HepG2 (cell line): ENCODE measurements at regions not wholly inside any gene's neighbourhood (a gene's known extent, or its start where the extent isn't known, plus 50 kb on each side); places are given as distances from the start of the nearest gene placed in this dataset.

Experiments
- ATAC-seq: fragments of 200-7000 bp; cut with Tn5 transposase; 3 replicates; pipeline ENCODE4 v1.9.1; 2020; ENCODE audit warnings: mild to moderate bottlenecking, moderate library complexity
- BruUV-seq: library from RNA; stranded (reverse); fragments of 400-500 nt; replicated peaks from 2 replicates; lab custom pipeline; 2021; lab: Mats Ljungman, UMichigan
- CTCF ChIA-PET: fragments of 300-600 bp; formaldehyde crosslinking; extraction: SDS; loops from one replicate; lab custom pipeline; 2021; ENCODE audit warnings: low total read pairs, inconsistent platforms, low intra/inter-chr PET ratio; lab: Yijun Ruan, JAX
- POLR2A ChIA-PET: fragments of 350-600 bp; sonication (Branson Sonifier 250); formaldehyde crosslinking; loops from one replicate; lab custom pipeline; 2020; ENCODE audit warnings: antibody characterized with exemption, inconsistent platforms; lab: Yijun Ruan, JAX
- DNase-seq: peaks from one replicate; pipeline ENCODE4 v3.0.0-alpha.2; 2015; ENCODE audit warnings: low spot score
- FAIRE-seq: peaks from 3 replicates; lab custom pipeline; 2011; peaks lifted over from hg19 to GRCh38; lab: Jason Lieb, UNC
- H2AFZ ChIP-seq: one replicate; pipeline ENCODE4 v1.6.1; 2011; ENCODE audit warnings: low read length, inconsistent platforms
- H3K27ac ChIP-seq: fragments of 300-600 bp; 3 replicates; pipeline ENCODE4 v1.8.0; 2011; ENCODE audit warnings: mixed run types, mild to moderate bottlenecking, mixed read lengths, low read length, inconsistent platforms; ENCODE audit not compliant: insufficient read depth; ENCODE audit errors: extremely low read length
- H3K27me3 ChIP-seq, 2 experiments: fragments of 200-600 bp in 1 of 2; 2 replicates in 1 of 2; 3 replicates in 1 of 2; pipeline versions ENCODE4 v1.6.0 to v1.8.0; 2011; ENCODE audit warnings: low read length in 2 of 2, mild to moderate bottlenecking in 2 of 2, moderate library complexity in 2 of 2, inconsistent platforms in 1 of 2; ENCODE audit not compliant: insufficient read depth in 2 of 2, control insufficient read depth in 1 of 2
- H3K36me3 ChIP-seq, 2 experiments: fragments of 200-600 bp in 1 of 2; replicated peaks in 1 of 2; 2 replicates in 1 of 2; 3 replicates in 1 of 2; pipeline versions ENCODE4 v1.5.1 to v1.8.0; 2011; ENCODE audit warnings: low read length in 2 of 2, inconsistent platforms in 1 of 2; ENCODE audit not compliant: insufficient read depth in 2 of 2, control insufficient read depth in 1 of 2
- H3K4me1 ChIP-seq: 2 replicates; pipeline ENCODE4 v1.5.1; 2012; ENCODE audit warnings: low read length, inconsistent platforms; ENCODE audit not compliant: insufficient read depth
- H3K4me2 ChIP-seq: 2 replicates; pipeline ENCODE4 v1.6.0; 2011; ENCODE audit warnings: low read depth, low read length, inconsistent platforms
- H3K4me3 ChIP-seq, 3 experiments: fragments of 200-600 bp in 1 of 3; sonication (generic), shearing (Covaris generic) in 1 of 3; replicated peaks in 1 of 3; 2 replicates each; pipeline ENCODE4 v1.5.1; 2011 to 2016; ENCODE audit warnings: low read length in 3 of 3, inconsistent platforms in 2 of 3, low read depth in 2 of 3, mild to moderate bottlenecking in 2 of 3, control low read depth in 1 of 3, mixed read lengths in 1 of 3; ENCODE audit not compliant: insufficient read depth in 1 of 3
- H3K79me2 ChIP-seq: one replicate; pipeline ENCODE4 v1.6.1; 2011; ENCODE audit warnings: low read length, inconsistent platforms; ENCODE audit not compliant: insufficient read depth
- H3K9ac ChIP-seq: 2 replicates; pipeline ENCODE4 v1.6.0; 2011; ENCODE audit warnings: mild to moderate bottlenecking, low read depth, low read length, inconsistent platforms; ENCODE audit not compliant: insufficient read depth
- H3K9me3 ChIP-seq: 2 replicates; pipeline ENCODE4 v1.5.1; 2012; ENCODE audit warnings: mild to moderate bottlenecking, low read length
- H4K20me1 ChIP-seq: 2 replicates; pipeline ENCODE4 v1.6.0; 2011; ENCODE audit warnings: inconsistent platforms, mild to moderate bottlenecking, low read length, moderate library complexity; ENCODE audit not compliant: insufficient read depth
- KMT2B ChIP-seq: IDR thresholded peaks from 2 replicates; pipeline ENCODE4 v1.6.1; 2016; ENCODE audit warnings: missing genetic modification reagents, missing compliant biosample characterization
- NR2C2 ChIP-seq: sonication (generic); formaldehyde crosslinking; IDR thresholded peaks from 2 replicates; pipeline ENCODE4 v1.4.0; 2020; ENCODE audit warnings: missing genetic modification reagents, mild to moderate bottlenecking, moderate library complexity, borderline replicate concordance
- SETDB1 ChIP-seq: sonication (generic); formaldehyde crosslinking; IDR thresholded peaks from 2 replicates; pipeline ENCODE4 v1.5.1; 2020; ENCODE audit warnings: missing genetic modification reagents, mild to moderate bottlenecking, borderline replicate concordance
- SRSF4 ChIP-seq: fragments of 200-400 bp; formaldehyde crosslinking; IDR thresholded peaks from one replicate; pipeline ENCODE4 v1.6.1; 2018; ENCODE audit warnings: mild to moderate bottlenecking, low read depth, low read length, moderate library complexity; ENCODE audit not compliant: poor library complexity, severe bottlenecking
- ZFYVE20 ChIP-seq: sonication (generic); formaldehyde crosslinking; IDR thresholded peaks from 2 replicates; pipeline ENCODE4 v1.8.0; 2023; ENCODE audit warnings: low read depth, mild to moderate bottlenecking, moderate library complexity, missing genetic modification reagents, borderline replicate concordance
- ZMYM2 ChIP-seq: sonication (generic); formaldehyde crosslinking; IDR thresholded peaks from 2 replicates; pipeline ENCODE4 v1.8.0; 2022; ENCODE audit warnings: mild to moderate bottlenecking, missing genetic modification reagents
- ZNF207 ChIP-seq: fragments of 450-650 bp; IDR thresholded peaks from 2 replicates; pipeline ENCODE4 v1.6.1; 2016; ENCODE audit warnings: antibody characterized with exemption, borderline replicate concordance
- ZNF788 ChIP-seq: sonication (generic); formaldehyde crosslinking; IDR thresholded peaks from 2 replicates; pipeline ENCODE4 v1.5.0; 2020; ENCODE audit warnings: mild to moderate bottlenecking, missing genetic modification reagents, borderline replicate concordance
- WGBS: methylation state at CpG from one replicate; pipeline ENCODE4 v1.1.6; 2017; ENCODE audit warnings: low lambda C conversion rate; 5-methylcytosine and 5-hydroxymethylcytosine counted together
- in situ Hi-C: cut with HindIII; loops from 2 replicates; pipeline ENCODE4 v1.10.0; 2017; ENCODE audit warnings: low pct_unique_long_range_greater_than_20kb; ENCODE audit not compliant: extremely low pct_ligation_motif_present
- intact Hi-C: fragments of 100-400 bp; cut with micrococcal nuclease; formaldehyde crosslinking; loops from one replicate; pipeline ENCODE4 v1.10.0; 2022; ENCODE audit not compliant: unreplicated experiment
- TF ChIP-seq, protein P1 (sequence below): IDR thresholded peaks from 2 replicates; pipeline ENCODE4 v1.6.1; 2016
- TF ChIP-seq, protein P2 (sequence below): sonication (generic); formaldehyde crosslinking; IDR thresholded peaks from 2 replicates; pipeline ENCODE4 v1.9.0; 2022; ENCODE audit warnings: low read depth, missing genetic modification reagents

- Histone ChIP-seq H2AFZ (no peak overlapping the region), H3K27ac (no peak overlapping the region), H3K4me3 (no peak overlapping the region), H3K4me2 (no peak overlapping the region), H3K27me3 (no peaks in the 10 kb centered on the region), H3K79me2 (no peaks in the 10 kb centered on the region), H3K36me3 (no peaks in the 10 kb centered on the region), H4K20me1 (no peaks in the 10 kb centered on the region), H3K9me3 (no peaks in the 10 kb centered on the region), H3K9ac (no peak overlapping the region), H3K4me1 (no peaks in the 10 kb centered on the region)
- no peak for ATAC-seq
- ChIA-PET CTCF (no interaction called here), POLR2A (no interaction called here)
- intact Hi-C loops (no loop called here), in situ Hi-C loops (no loop called here)
- 0% methylated on average over 1 of the region's 1 CpG for WGBS
- BruUV-seq, result no TSS peak
- no peak for DNase-seq
- TF ChIP-seq ZMYM2 (CRISPR knock-in tag), result no peak
- TF ChIP-seq KMT2B (CRISPR knock-in tag), result no peak
- TF ChIP-seq ZNF788 (CRISPR knock-in tag), result no peak
- TF ChIP-seq, protein P1, sequence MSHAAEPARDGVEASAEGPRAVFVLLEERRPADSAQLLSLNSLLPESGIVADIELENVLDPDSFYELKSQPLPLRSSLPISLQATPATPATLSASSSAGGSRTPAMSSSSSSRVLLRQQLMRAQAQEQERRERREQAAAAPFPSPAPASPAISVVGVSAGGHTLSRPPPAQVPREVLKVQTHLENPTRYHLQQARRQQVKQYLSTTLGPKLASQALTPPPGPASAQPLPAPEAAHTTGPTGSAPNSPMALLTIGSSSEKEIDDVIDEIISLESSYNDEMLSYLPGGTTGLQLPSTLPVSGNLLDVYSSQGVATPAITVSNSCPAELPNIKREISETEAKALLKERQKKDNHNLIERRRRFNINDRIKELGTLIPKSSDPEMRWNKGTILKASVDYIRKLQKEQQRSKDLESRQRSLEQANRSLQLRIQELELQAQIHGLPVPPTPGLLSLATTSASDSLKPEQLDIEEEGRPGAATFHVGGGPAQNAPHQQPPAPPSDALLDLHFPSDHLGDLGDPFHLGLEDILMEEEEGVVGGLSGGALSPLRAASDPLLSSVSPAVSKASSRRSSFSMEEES, result no peak
- TF ChIP-seq NR2C2 (CRISPR knock-in tag), result no peak
- no peak for TF ChIP-seq SETDB1 (CRISPR knock-in tag)
- no peak for TF ChIP-seq SRSF4
- TF ChIP-seq, protein P2, sequence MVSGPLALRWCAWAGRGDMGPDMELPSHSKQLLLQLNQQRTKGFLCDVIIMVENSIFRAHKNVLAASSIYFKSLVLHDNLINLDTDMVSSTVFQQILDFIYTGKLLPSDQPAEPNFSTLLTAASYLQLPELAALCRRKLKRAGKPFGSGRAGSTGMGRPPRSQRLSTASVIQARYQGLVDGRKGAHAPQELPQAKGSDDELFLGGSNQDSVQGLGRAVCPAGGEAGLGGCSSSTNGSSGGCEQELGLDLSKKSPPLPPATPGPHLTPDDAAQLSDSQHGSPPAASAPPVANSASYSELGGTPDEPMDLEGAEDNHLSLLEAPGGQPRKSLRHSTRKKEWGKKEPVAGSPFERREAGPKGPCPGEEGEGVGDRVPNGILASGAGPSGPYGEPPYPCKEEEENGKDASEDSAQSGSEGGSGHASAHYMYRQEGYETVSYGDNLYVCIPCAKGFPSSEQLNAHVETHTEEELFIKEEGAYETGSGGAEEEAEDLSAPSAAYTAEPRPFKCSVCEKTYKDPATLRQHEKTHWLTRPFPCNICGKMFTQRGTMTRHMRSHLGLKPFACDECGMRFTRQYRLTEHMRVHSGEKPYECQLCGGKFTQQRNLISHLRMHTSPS (CRISPR knock-in tag), result no peak
- TF ChIP-seq ZNF207, result no peak
- no peak for TF ChIP-seq ZFYVE20 (CRISPR knock-in tag)
- FAIRE-seq, result no peak
These were observed 300.1 kb downstream of the MFSD1 start for GRCh38 chr3:159102001-159102400.
